Stimulated activated CD8-positive, alpha-beta memory T cell treated with anti-CD3 and anti-CD28 coated beads, Interleukin-12 subunit alpha, Interleukin-12 subunit beta, amount 100 ng/mL, for 24 hours (primary cell): ENCODE measurements at regions not wholly inside any gene's neighbourhood (a gene's known extent, or its start where the extent isn't known, plus 50 kb on each side); places are given as distances from the start of the nearest gene placed in this dataset.

Experiments used
- DNase-seq: peaks from one replicate; pipeline ENCODE4 v3.0.0-alpha.2; 2020; ENCODE audit errors: extremely low read depth

DNA sequence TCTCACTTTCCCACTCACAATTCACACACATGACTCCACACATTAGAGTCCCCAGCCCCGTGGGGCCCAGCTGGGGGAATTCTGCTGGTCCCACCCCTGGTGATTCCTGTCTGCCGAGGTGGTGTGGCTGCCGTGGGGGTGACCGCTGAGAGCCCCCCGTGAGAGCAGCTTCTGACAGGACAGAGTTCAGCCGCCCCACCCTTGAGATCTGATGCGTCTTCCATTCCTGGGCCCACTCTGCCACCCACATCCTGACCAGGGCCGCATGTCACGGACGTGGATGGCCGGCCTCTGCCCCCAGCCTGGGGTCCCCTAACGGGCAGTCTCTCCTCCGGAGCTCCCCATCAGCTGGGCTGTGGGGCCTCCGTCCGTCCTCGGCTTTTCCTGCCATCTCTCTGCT lies 240.1 kb upstream of the PITRM1 start:
- DNase-seq, result no peak

DNA sequence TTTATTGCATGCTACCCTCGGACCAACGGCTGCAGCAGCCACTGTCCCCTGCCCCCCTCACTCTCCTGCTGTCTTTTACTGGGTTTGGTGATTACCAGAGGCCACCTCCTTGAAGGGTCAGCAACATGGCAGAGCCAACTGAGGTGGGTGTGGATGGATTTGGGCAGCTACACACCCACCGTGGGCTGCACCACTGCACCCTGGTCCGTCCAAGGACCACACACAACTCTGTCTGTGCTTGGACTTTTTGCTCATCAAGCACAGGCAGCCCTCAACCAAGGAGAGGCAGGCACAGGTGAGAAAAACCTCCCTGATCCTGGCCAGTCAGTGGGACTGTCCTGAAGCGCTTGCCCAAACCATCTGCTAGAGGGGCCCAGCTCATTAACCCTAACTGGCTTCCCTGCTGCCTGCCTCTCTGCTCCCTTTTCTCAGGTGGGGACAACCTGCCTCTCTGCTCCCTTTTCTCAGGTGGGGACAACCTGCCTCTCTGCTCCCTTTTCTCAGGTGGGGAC lies 239.5 kb upstream of the PITRM1 start:
- DNase-seq, result no peak

DNA sequence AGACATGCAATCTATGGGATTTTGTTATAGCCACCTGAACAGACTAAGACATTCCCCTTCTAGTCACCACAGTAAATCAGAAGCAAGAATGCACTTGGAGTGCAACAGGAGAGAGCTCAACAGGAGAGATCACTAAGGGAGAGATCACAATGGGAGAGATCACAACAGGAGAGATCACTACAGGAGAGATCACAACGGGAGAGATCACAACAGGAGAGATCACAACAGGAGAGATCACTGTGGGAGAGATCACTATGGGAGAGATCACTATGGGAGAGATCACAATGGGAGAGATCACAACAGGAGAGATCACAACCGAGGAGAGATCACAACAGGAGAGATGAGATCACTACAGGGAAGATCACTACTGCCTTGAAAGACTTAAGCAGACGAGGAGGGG lies 238.5 kb upstream of the PITRM1 start:
- DNase-seq, result no peak

DNA sequence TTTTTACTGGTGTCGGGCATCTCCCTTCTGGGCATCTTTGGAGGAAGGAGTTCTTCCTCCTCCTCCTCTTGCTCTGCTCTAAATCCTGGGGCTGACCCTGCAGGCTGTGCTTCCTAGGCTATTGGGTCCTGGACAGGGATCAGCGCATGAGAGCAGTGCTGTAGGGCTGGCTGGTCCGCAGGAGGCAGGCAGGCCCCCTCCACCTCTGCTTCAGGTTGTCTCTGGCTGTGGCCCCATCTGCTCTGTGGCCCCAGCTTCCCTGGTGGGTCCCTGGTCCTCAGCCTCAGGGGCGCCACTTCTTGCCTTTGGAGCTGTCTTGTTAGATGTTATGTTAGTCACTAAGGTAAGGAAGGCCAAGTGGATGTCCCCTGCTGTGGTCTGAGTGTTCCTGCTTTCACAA lies 237.3 kb upstream of the PITRM1 start:
- DNase-seq, result no peak

DNA sequence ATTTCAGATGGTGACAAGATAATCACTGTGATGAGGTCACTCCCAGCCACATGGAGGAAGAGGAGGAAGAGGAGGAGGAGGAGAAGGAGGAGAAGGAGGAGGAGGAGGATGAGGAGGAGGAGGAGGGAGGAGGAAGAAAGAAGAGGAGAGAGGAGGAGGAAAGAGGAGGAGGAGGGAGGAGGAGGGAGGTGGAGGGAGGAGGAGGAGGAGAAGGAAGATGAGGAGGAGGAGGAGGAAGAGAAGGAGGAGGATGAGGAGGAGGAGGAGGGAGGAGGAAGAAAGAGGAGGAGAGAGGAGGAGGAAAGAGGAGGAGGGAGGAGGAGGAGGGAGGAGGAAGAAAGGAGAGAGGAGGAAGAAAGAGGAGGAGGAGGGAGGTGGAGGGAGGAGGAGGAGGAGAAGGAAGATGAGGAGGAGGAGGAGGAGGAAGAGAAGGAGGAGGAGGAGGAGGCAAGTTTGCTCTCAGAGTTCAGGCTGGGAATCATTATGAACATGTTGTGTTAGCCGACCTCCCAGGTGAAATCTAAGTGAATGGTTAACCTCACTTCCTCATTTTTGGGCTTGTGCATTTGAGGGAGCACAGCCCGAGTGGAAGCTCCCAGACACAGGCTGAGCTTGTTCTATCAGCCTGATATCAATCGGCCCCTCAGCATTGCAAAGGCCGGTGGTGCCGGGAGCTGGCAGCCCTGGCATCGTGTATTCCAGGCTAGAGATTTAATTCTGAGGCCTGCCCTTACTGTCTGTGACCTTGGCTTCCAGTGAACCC lies 236.2 kb upstream of the PITRM1 start:
- DNase-seq, result no peak

DNA sequence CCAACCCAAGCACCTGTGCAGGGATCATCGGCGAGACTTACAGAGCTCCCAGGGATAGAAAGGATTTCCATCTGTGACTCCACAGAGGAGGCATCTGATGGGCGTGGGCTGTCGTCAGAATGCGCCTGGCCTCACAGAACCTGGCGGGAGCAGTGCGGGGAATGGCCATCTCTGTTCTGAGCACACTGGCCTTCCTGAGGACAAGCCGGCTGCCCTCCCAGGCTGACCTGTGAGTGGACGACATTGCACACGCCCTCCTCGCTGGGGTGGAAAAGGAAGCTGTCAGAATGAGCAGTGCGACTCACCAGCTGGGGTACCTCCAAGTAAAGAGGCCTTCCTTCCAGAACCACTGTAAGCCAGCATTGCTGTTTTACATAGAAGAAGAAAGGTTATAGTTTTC lies 234.6 kb upstream of the PITRM1 start:
- DNase-seq, result no peak

DNA sequence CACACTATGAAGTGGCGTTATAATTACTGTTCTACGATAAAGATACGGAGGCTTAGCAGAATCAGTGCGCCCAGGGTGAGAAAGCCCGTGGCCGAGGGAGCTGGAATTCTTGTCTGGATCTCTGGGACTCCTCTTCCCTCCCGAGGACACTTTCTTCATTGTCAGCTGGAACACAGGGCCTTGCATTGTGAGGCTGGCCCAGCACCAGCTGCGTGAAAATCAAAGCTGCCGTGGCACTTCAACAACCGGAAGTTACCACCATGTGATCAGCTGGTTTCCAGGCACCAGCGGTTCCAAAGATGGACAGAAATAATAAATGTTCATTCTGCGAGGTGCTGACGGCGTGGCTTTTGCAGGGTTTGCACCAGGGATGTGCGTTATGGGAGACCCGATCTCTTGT lies 234.0 kb upstream of the PITRM1 start:
- DNase-seq, result no peak

DNA sequence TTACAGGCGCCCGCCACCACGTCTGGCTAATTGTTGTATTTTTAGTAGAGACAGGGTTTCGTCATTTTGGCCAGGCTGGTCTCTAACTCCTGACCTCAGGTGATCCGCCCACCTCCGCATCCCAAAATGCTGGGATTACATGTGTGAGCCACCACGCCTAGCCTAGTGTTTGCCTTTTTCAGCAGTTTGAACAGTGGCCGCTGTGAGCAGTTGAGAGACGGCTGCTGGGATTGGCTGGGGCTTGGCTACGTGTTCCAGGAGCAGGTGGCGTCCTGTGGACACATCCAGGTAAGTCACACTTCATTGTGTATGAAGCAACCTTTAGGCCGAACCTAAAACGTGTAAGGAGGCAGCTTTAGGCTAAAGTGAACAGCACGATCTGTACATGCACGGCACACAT lies 231.8 kb upstream of the PITRM1 start:
- no peak for DNase-seq

DNA sequence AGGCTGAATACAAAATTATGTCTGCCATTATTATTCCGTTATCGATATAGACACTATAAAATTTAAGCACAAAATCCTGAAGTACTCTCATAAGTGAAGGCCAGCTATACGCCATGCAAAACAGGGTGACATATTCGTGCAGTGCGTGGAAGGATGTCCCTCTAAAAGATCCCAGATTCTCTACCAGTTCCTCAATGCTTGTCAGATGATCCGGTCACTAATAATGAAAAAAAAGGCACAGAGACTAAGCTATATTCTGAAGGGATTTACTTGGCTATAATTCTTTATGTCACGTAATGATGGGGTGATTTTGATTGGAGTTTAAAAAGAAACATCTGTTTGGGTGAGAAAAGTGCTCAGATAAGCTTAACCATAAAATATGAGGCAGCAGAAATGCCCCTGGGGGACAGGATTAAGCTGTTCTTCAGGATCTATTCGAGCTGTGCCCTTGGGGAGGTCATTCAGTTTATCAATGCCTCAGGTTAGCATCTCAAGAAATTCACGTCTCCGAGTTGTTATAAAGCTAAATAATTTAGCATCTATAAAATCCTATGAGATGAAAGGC lies 229.7 kb upstream of the PITRM1 start:
- no peak for DNase-seq

DNA sequence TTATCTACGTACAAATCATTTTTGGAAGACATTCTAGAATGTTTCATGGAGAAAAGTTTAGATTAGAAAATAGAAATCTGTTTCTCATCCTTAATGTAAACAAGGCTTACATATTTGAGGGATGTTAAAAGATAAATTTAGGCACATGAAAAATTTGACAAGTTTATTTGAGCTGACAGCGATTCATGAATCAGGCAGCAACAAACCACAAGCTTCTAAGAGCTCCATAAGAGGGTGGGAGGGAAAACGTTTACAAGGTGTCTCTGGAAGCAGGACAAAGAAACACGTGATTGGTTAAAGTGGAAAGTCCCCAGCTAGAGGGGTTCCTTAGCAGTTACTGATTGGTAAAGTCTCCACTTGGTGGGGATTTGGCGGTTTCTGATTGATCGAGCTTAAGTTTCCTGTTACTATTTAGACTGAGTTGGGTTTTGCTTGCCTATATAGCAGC lies 228.9 kb upstream of the PITRM1 start:
- no peak for DNase-seq

DNA sequence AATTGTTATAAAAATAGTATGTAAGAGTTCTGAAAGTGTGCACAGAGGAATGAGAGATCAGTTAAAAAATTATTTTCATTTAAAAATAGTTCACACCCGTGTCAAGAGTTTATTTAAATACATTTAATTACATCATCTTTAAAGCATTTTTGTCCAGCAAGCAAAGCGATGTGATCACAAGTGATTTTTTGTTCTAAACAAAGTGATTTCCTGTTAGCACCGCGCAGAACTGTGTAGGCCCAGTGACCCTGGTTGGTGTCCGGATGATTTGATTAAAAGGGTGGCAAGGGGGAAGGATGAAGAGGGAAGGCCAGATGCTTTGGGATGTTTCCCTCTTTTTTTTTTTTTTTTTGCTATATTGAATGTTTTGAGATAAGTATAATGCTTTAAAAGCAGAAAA lies 227.8 kb upstream of the PITRM1 start:
- no peak for DNase-seq

DNA sequence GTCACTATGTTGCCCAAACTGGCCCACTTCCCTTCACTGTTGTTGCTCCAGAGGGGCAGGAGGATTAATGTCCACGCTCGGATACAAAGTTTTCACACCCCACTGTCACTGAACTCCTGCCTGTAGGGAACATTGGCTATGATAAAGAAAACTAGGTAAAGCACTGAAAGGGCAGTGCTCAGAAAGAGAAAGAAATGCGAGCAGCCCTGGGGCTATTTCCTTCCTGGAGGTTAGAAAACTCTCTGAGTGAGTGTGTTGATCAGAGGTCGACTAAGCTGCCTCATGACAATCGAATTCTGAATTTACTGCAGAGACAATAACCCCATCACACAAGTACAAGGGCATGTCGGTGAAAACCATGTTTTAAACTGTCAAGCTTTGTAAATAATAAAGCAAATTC lies 227.2 kb upstream of the PITRM1 start:
- no peak for DNase-seq

DNA sequence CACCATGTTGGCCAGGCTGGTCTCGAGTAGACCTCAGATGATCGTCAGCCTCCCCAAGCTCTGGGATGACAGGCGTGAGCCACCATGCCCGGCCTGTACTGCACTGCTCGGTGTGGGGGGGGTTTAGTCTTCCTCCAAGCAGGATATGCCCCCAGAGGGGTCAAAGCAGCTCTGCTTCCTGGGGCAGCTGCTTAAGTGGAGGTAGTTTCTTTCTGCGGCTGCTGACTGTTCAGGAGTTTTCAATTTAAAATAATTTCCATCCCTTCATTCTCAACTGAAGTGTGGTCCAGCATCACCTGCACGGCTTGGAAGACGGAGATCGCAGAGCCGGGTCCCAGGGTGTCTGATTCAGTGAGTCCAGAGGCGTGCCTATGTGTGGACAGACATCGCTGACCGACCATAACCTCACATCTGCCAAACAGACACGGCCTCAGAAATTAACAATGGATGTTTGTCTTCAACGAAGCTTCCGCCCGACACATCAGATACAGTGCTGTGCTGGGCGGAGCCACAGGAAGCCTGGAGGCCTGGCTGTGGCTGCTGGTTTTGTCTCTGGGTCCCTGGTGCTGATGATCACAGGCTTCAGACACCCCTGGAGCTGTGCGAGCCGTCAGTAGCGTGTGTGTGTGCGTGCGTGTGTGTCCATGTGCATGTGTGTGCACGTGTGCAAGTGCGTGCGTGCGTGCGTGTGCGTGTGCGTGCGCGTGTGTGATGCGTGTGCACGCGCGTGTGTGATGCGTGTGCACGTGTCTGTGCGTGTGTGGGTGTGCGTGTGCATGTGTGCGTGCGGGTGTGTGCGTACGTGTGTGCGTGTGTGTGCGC lies 226.5 kb upstream of the PITRM1 start:
- no peak for DNase-seq

DNA sequence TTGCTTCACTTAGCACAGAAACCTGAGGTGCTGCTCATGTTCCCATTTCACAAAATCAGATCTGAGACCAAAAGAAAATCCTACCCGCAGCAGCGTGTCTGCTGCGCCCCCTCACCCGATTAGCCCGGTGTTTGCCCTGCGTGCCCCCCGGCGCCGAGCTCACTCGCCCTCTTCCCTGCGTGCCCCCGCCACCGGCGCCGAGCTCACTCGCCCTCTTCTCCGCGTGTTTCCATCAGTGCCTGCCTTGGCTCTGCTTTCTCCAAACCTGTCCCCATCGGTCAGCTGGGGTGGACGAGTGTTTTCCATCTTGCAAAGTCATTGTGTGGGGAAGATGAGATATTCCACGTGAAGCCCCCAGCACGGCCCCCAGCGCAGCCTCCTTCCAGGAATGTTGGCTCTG lies 225.3 kb upstream of the PITRM1 start:
- no peak for DNase-seq

DNA sequence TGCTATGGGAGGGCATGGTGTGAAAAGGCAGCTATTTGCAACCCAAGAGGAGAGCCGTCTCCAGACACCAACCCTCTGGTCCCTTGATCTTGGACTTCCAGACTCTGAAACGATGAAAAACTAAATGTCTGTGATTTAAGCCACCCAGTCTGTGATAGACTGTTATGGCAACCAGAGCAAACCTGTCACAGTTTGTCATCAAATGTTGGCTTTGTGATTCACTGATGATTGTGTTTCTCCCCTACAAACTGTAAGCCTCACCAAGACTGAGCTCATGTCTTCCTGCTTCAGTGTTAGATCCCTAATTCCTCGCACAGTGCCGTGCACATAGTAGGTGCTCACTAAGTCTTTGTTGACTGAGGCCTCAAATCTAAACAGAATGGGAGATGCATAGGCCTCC lies 224.6 kb upstream of the PITRM1 start:
- DNase-seq, result no peak

DNA sequence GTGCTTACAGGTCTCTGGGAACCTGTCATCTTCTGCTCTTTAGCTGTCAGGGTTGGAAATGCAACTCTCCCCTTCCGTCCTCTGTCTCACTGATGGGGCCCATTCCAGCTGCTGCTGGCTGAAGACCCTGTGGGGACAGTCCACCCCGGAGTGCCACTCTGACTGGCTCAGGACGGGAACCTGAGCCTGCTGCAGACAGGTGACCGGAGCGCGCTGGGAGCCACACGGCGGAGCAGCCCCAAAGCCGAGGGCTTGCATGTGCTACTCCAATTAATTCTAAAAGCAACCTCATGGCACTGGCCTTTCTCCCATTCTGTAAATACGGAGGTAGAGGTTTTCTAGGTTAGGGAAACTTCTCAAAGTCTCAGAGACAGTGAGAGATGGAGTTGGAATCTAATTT lies 223.5 kb upstream of the PITRM1 start:
- no peak for DNase-seq

DNA sequence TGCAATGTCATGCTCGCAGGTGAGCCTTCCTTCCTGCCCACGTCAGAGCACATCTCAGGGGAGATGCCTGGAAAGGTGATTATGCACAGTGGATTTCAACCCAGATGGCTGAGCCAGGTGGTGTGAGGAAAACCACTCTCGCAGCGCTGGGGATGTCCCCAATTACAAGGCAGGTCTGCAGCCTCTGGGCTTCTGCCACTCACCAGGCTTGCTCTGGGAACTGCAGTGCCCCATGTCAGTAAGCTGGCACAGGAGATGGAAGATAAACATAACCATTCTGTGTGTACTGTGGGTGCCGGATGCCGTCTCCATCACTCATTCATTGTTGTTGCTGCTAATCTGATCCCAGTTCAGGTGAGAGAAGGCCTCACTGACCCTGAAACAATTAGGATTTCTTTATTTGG lies 222.9 kb upstream of the PITRM1 start:
- no peak for DNase-seq

DNA sequence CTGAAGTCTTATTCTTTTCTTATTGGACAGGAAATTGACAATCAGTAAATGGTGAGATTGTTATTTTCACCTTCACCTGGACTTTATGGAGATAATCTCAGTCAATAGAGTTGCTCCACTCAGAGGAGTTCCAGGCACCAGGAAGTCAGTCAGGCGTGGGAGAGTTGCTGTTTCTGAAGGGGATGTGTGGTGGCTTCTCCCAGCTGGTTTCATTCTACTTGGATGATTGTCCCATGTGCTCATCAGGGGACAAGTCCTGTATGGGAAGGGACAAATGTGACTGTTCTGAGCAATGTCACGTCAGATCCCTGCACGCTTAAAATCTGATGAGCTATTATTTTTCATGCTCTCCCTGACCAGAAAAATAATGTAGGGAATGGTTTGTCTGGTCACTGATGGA lies 222.5 kb upstream of the PITRM1 start:
- DNase-seq, result no peak

DNA sequence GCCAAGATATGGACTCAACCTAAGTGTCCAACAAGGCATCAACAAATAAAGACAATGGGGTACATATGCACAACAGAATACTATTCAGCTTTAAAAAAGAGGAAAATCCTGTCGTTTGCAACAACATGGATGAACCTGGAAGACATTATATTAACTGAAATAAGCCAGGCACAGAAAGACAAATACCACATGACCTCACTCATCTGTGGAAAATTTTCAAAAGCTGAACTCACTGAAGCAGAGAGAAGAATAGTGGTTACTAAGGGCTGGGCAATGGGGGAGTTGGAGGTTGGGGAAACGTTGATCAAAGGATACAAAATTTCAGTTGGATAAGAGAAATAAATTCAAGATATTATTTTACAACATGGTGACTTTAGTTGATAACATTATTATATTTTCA lies 221.4 kb upstream of the PITRM1 start:
- no peak for DNase-seq

DNA sequence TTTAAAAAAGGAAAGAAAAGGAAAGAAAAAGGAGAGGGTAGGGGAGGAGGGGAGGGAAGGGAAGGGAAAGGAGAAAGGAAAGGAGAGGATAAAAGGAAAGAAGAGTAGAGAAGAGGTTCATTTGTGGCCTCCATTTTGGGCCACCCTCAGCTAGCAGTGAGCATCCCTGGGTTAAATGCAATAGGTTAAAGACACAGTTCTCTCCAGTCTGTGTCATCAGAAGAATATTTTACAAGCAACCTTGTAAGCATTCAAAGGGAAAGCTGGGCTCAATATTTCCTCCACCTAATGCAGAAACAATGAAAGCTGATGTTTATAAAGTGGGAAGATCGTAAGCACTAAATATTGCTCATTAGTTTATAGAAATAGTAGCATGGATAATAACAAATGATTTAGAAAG lies 219.1 kb upstream of the PITRM1 start:
- DNase-seq, result no peak

DNA sequence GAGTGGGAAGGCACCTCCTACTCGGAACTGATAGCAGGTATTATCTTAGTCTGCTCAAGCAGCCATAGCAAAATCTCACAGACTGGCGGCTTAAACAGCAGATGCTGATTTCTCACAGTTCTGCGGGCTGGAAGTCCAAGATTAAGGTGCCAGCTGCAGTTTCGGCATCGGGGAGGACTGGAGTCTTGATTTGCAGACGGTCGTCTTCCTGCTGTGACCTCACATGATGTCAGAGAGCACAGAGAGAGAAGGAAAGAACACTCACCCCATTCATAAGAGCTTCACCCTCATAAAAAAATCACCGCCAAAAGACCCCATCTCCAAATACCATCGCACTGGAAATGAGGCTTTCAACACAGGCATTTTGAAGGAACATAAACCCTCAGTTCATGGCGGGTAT lies 216.5 kb upstream of the PITRM1 start:
- no peak for DNase-seq

DNA sequence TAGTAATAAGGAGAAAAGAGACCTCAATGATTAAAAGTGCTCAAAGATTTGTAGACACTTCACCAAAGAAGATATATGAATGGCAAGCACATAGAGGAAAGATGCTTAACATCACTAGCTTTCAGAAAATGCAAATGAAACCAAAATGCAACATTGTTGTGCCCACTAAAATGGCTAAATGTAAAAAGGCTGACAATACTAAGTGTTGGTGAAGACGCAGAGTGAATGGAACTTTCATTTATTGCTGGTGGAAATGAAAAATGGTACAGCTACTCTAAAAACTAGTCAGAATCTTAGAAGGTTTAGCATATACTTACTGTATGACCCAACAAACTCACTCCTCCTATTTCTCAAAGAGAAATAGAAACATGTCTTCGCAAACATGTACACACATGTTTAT lies 212.9 kb upstream of the PITRM1 start:
- no peak for DNase-seq

DNA sequence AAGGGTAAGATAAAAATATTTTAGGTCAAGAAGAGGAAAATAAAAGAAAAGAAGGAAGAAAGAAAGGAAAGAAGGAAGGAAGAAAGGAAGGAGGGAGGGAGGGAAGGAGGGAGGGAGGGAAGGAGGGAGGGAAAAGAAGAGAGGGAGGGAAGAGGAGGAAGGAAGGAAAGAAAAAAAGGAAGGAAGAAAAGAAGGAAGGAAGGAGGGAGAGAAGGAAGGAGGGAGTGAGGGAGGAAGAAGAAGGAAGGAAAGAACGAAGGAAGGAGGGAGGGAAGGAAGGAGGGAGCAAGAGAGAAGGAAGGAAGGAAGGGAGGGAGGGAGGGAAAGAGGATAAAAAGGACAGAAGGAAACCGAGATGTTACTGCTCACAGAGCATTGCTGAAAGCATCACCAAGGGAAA lies 209.5 kb upstream of the PITRM1 start:
- DNase-seq, result no peak
